Activated T-helper 9 cell treated with anti-CD3 and anti-CD28 coated beads, Interleukin-2, amount 50 U/mL, for 16 hours (primary cell): ENCODE measurements at regions not wholly inside any gene's neighbourhood (a gene's known extent, or its start where the extent isn't known, plus 50 kb on each side); places are given as distances from the start of the nearest gene placed in this dataset.

Experiments used
- DNase-seq: peaks from one replicate; pipeline ENCODE4 v3.0.0-alpha.2; 2020; ENCODE audit warnings: low read depth

GRCh38 chr2:479490-480176 lies 191.7 kb upstream of the ALKAL2 start:
- no peak for DNase-seq

GRCh38 chr2:479031-479430 lies 191.1 kb upstream of the ALKAL2 start:
- DNase-seq: no peak

GRCh38 chr2:471560-471959 lies 183.7 kb upstream of the ALKAL2 start:
- DNase-seq: no peak

GRCh38 chr2:469514-469913 lies 181.6 kb upstream of the ALKAL2 start:
- DNase-seq: no peak

- DNase-seq: no peak
These were observed 180.9 kb upstream of the ALKAL2 start for GRCh38 chr2:468648-469336.

- no peak for DNase-seq
These were observed 180.2 kb upstream of the ALKAL2 start for GRCh38 chr2:467892-468647.

GRCh38 chr2:467543-467891 lies 179.6 kb upstream of the ALKAL2 start:
- no peak for DNase-seq

- no peak for DNase-seq
These were observed 179.2 kb upstream of the ALKAL2 start for GRCh38 chr2:467101-467500.

GRCh38 chr2:464562-465309 lies 176.8 kb upstream of the ALKAL2 start:
- DNase-seq: no peak

GRCh38 chr2:460861-461260 lies 173.0 kb upstream of the ALKAL2 start:
- peak; percentile 13 for DNase-seq

GRCh38 chr2:459931-460330 lies 172.0 kb upstream of the ALKAL2 start:
- DNase-seq: no peak

- DNase-seq: no peak
These were observed 170.5 kb upstream of the ALKAL2 start for GRCh38 chr2:458425-458815.

- DNase-seq: no peak
These were observed 170.0 kb upstream of the ALKAL2 start for GRCh38 chr2:457792-458424.

GRCh38 chr2:457262-457661 lies 169.4 kb upstream of the ALKAL2 start:
- no peak for DNase-seq

GRCh38 chr2:455913-456312 lies 168.0 kb upstream of the ALKAL2 start:
- DNase-seq: no peak

GRCh38 chr2:455015-455705 lies 167.3 kb upstream of the ALKAL2 start:
- DNase-seq: no peak

- DNase-seq: no peak
These were observed 165.2 kb upstream of the ALKAL2 start for GRCh38 chr2:453132-453531.

GRCh38 chr2:451495-451894 lies 163.6 kb upstream of the ALKAL2 start:
- no peak for DNase-seq

- DNase-seq: no peak
These were observed 161.6 kb upstream of the ALKAL2 start for GRCh38 chr2:449246-450067.

GRCh38 chr2:447902-448665 lies 160.2 kb upstream of the ALKAL2 start:
- no peak for DNase-seq
